Keratinocyte (primary cell): ENCODE measurements at regions not wholly inside any gene's neighbourhood (a gene's known extent, or its start where the extent isn't known, plus 50 kb on each side); places are given as distances from the start of the nearest gene placed in this dataset.

Source experiments
- DNase-seq: peaks from one replicate; pipeline ENCODE4 v3.0.0-alpha.2; 2011; ENCODE audit warnings: low read depth, missing footprints, low spot score
- FAIRE-seq: peaks from 2 replicates; lab custom pipeline; 2011; peaks lifted over from hg19 to GRCh38; lab: Jason Lieb, UNC
- H2AFZ ChIP-seq: 2 replicates; pipeline ENCODE4 v1.6.0; 2012; ENCODE audit warnings: low read length, control low read depth, inconsistent platforms; ENCODE audit not compliant: control insufficient read depth
- H3K27ac ChIP-seq: 2 replicates; pipeline ENCODE4 v1.5.1; 2011; ENCODE audit warnings: low read length; ENCODE audit not compliant: control insufficient read depth, insufficient read depth
- H3K27me3 ChIP-seq: 3 replicates; pipeline ENCODE4 v1.6.0; 2011; ENCODE audit warnings: low read length; ENCODE audit not compliant: control insufficient read depth, insufficient read depth; ENCODE audit errors: extremely low read depth
- H3K36me3 ChIP-seq, 2 experiments: 2 replicates in 1 of 2; 3 replicates in 1 of 2; pipeline ENCODE4 v1.5.1; 2011; ENCODE audit warnings: low read length in 2 of 2, mild to moderate bottlenecking in 1 of 2; ENCODE audit not compliant: control insufficient read depth in 2 of 2, insufficient read depth in 2 of 2; ENCODE audit errors: extremely low read depth in 1 of 2
- H3K4me1 ChIP-seq: 3 replicates; pipeline ENCODE4 v1.5.1; 2011; ENCODE audit warnings: low read length; ENCODE audit not compliant: control insufficient read depth, insufficient read depth; ENCODE audit errors: extremely low read depth
- H3K4me2 ChIP-seq: 3 replicates; pipeline ENCODE4 v1.6.0; 2011; ENCODE audit warnings: low read depth, low read length; ENCODE audit not compliant: control insufficient read depth, insufficient read depth; ENCODE audit errors: extremely low read depth
- H3K4me3 ChIP-seq, 3 experiments: fragments of 200-600 bp in 1 of 3; sonication (generic) in 1 of 3; 2 replicates in 2 of 3; 3 replicates in 1 of 3; pipeline ENCODE4 v1.5.1; 2011 to 2016; ENCODE audit warnings: low read length in 3 of 3, mild to moderate bottlenecking in 3 of 3, control low read depth in 2 of 3, inconsistent platforms in 1 of 3, low read depth in 1 of 3, mixed read lengths in 1 of 3, mixed run types in 1 of 3, moderate library complexity in 1 of 3; ENCODE audit not compliant: control insufficient read depth in 2 of 3, insufficient read depth in 2 of 3; ENCODE audit errors: extremely low read depth in 1 of 3
- H3K79me2 ChIP-seq: 2 replicates; pipeline ENCODE4 v1.6.0; 2012; ENCODE audit warnings: low read length; ENCODE audit not compliant: control insufficient read depth, insufficient read depth
- H3K9ac ChIP-seq: 3 replicates; pipeline ENCODE4 v1.6.0; 2011; ENCODE audit warnings: low read length; ENCODE audit not compliant: control insufficient read depth, insufficient read depth; ENCODE audit errors: extremely low read depth
- H3K9me1 ChIP-seq: 3 replicates; pipeline ENCODE4 v1.6.0; 2011; ENCODE audit warnings: low read length; ENCODE audit not compliant: control insufficient read depth, insufficient read depth; ENCODE audit errors: extremely low read depth
- H3K9me3 ChIP-seq: 2 replicates; pipeline ENCODE4 v1.5.1; 2012; ENCODE audit warnings: low read depth, low read length; ENCODE audit not compliant: control insufficient read depth
- H4K20me1 ChIP-seq: 3 replicates; pipeline ENCODE4 v1.6.0; 2011; ENCODE audit warnings: low read length; ENCODE audit not compliant: control insufficient read depth, insufficient read depth; ENCODE audit errors: extremely low read depth
- CTCF ChIP-seq, 3 experiments: IDR thresholded peaks in 1 of 3; conservative IDR thresholded peaks in 1 of 3; optimal IDR thresholded peaks in 1 of 3; 2 replicates in 2 of 3; 3 replicates in 1 of 3; pipeline versions ENCODE3 to v1.5.1; 2011; ENCODE audit warnings: low read length in 3 of 3, mild to moderate bottlenecking in 3 of 3, moderate library complexity in 2 of 3, control low read depth in 1 of 3, inconsistent platforms in 1 of 3; ENCODE audit not compliant: insufficient read depth in 2 of 3; ENCODE audit errors: extremely low read depth in 1 of 3
- EZH2 ChIP-seq: IDR thresholded peaks from one replicate; pipeline ENCODE4 v1.6.1; 2012; ENCODE audit warnings: inconsistent platforms, mild to moderate bottlenecking, low read length, moderate library complexity
- dilution Hi-C: fragments of 300-500 bp; cut with MboI; formaldehyde crosslinking; loops from one replicate; pipeline ENCODE4 v1.7.0; 2020; ENCODE audit warnings: low sequenced_read_pairs; ENCODE audit not compliant: extremely low pct_ligation_motif_present

- DNase-seq (no peak), FAIRE-seq (no peak)
- Histone ChIP-seq H3K36me3 (no peaks in the 10 kb centered on the region), H3K27ac (no peak overlapping the region), H3K4me2 (no peak overlapping the region), H3K4me1 (no peaks in the 10 kb centered on the region), H2AFZ (no peak overlapping the region), H4K20me1 (no peaks in the 10 kb centered on the region), H3K9me1 (no peaks in the 10 kb centered on the region), H3K9me3 (no peaks in the 10 kb centered on the region), H3K9ac (no peak overlapping the region), H3K27me3 (no peaks in the 10 kb centered on the region), H3K79me2 (no peaks in the 10 kb centered on the region), H3K4me3 (no peak overlapping the region)
- dilution Hi-C loops: no loop called here
- TF ChIP-seq EZH2 (no peak), CTCF (optimal IDR thresholded peaks at IDR 0.05 in 1 of 3, IDR thresholded peaks at IDR 0.05 in 1 of 3, conservative IDR thresholded peaks at IDR 0.05 in 1 of 3; ENCODE audit: extremely low read depth in 1 of 3, insufficient read depth in 2 of 3, low read length in 3 of 3) (no peak)
These were observed 465.6 kb downstream of the HDGFL1 start for GRCh38 chr6:23034926-23035325.

- Histone ChIP-seq H3K27ac (no peak overlapping the region), H4K20me1 (no peaks in the 10 kb centered on the region), H3K4me3 (no peak overlapping the region), H3K9ac (no peak overlapping the region), H3K27me3 (no peaks in the 10 kb centered on the region), H3K4me2 (no peak overlapping the region), H3K4me1 (no peaks in the 10 kb centered on the region), H3K36me3 (no peaks in the 10 kb centered on the region), H2AFZ (no peak overlapping the region), H3K9me3 (no peaks in the 10 kb centered on the region), H3K79me2 (no peaks in the 10 kb centered on the region), H3K9me1 (no peaks in the 10 kb centered on the region)
- FAIRE-seq: no peak
- dilution Hi-C loops: no loop called here
- no peak for TF ChIP-seq CTCF (optimal IDR thresholded peaks at IDR 0.05 in 1 of 3, IDR thresholded peaks at IDR 0.05 in 1 of 3, conservative IDR thresholded peaks at IDR 0.05 in 1 of 3; ENCODE audit: extremely low read depth in 1 of 3, insufficient read depth in 2 of 3, low read length in 3 of 3)
- no peak for TF ChIP-seq EZH2
- DNase-seq: no peak
These were observed 467.1 kb downstream of the HDGFL1 start for GRCh38 chr6:23036406-23036983.
